GM19455 (cell line): ENCODE measurements at regions not wholly inside any gene's neighbourhood (a gene's known extent, or its start where the extent isn't known, plus 50 kb on each side); places are given as distances from the start of the nearest gene placed in this dataset.
"Not testable (repeated sequence)": the region's sequence is repeated elsewhere in the genome, so short reads cannot be mapped to it uniquely, and the experiment has no call there.

ENCODE experiments used
- ATAC-seq: cut with Tn5 transposase; IDR thresholded peaks from one replicate; pipeline ENCODE4 v1.9.1; 2021; ENCODE audit not compliant: unreplicated experiment

GRCh38 chr2:64250751-64251423 is 106.7 kb upstream of the PELI1 start:
- no peak for ATAC-seq

- ATAC-seq: no peak
Measured at GRCh38 chr2:64251497-64252250, 107.5 kb upstream of the PELI1 start.

- not testable (repeated sequence) for ATAC-seq
Measured at GRCh38 chr2:64252251-64252978, 108.2 kb upstream of the PELI1 start.

GRCh38 chr2:64253421-64253820 is 109.2 kb upstream of the PELI1 start:
- ATAC-seq: not testable (repeated sequence)

GRCh38 chr2:64258566-64258965 is 114.3 kb upstream of the PELI1 start:
- no peak for ATAC-seq

GRCh38 chr2:64259312-64259711 is 115.1 kb upstream of the PELI1 start:
- no peak for ATAC-seq

GRCh38 chr2:64260093-64260803 is 116.0 kb upstream of the PELI1 start:
- no peak for ATAC-seq

- peak; percentile 98 for ATAC-seq
Measured at GRCh38 chr2:64260817-64261216, 116.6 kb upstream of the PELI1 start.

GRCh38 chr2:64262071-64262470 is 117.9 kb upstream of the PELI1 start:
- no peak for ATAC-seq

- ATAC-seq: no peak
Measured at GRCh38 chr2:64262816-64263215, 118.6 kb upstream of the PELI1 start.

- no peak for ATAC-seq
Measured at GRCh38 chr2:64263315-64263714, 119.1 kb upstream of the PELI1 start.

- no peak for ATAC-seq
Measured at GRCh38 chr2:64267699-64268098, 123.5 kb upstream of the PELI1 start.

- no peak for ATAC-seq
Measured at GRCh38 chr2:64268330-64269048, 124.3 kb upstream of the PELI1 start.

GRCh38 chr2:64273524-64274398 is 129.5 kb upstream of the PELI1 start:
- no peak for ATAC-seq

- no peak for ATAC-seq
Measured at GRCh38 chr2:64274399-64275173, 130.4 kb upstream of the PELI1 start.

GRCh38 chr2:64275174-64275466 is 130.9 kb upstream of the PELI1 start:
- ATAC-seq: no peak

- ATAC-seq: no peak
Measured at GRCh38 chr2:64276417-64277095, 132.3 kb upstream of the PELI1 start.

- ATAC-seq: no peak
Measured at GRCh38 chr2:64277101-64277849, 133.1 kb upstream of the PELI1 start.
